ENCODE measurements at regions not wholly inside any gene's neighbourhood (a gene's known extent, or its start where the extent isn't known, plus 50 kb on each side); places are given as distances from the start of the nearest gene placed in this dataset.

DNA sequence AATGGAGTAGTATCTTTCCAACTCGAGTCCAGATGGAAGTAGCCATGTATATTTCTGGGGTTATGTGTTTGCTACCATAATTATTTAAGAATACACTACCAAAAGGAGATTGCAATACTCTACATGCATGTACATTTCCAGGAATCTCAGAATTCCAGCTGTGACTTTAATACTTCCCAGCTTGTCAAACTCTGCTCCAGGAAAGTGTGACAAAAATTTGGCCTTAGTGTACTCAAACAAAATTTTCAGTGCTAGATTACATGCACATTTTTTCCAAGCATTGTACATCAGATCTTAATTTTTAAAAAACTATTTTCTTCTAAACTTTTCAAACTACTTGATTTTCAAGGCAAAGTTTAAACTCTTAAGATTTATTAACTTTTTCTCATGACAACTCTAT is 1791.6 kb downstream of the SUCLG1 start:
- no peaks in the 10 kb centered on the region for H3K79me2 ChIP-seq (ENCODE audit: insufficient read depth, low read length)
- no peaks in the 10 kb centered on the region for H3K9me2 ChIP-seq (replicated peaks; ENCODE audit: low read depth, low read length)
- H3K9ac ChIP-seq (ENCODE audit: low read depth, low read length, poor library complexity, severe bottlenecking) = no peak overlapping the region
- no peak overlapping the region for H2AFZ ChIP-seq (ENCODE audit: low read length)
- H3K4me3 ChIP-seq (ENCODE audit: low read length, poor library complexity, severe bottlenecking) = no peak overlapping the region
- TF ChIP-seq, protein P1, sequence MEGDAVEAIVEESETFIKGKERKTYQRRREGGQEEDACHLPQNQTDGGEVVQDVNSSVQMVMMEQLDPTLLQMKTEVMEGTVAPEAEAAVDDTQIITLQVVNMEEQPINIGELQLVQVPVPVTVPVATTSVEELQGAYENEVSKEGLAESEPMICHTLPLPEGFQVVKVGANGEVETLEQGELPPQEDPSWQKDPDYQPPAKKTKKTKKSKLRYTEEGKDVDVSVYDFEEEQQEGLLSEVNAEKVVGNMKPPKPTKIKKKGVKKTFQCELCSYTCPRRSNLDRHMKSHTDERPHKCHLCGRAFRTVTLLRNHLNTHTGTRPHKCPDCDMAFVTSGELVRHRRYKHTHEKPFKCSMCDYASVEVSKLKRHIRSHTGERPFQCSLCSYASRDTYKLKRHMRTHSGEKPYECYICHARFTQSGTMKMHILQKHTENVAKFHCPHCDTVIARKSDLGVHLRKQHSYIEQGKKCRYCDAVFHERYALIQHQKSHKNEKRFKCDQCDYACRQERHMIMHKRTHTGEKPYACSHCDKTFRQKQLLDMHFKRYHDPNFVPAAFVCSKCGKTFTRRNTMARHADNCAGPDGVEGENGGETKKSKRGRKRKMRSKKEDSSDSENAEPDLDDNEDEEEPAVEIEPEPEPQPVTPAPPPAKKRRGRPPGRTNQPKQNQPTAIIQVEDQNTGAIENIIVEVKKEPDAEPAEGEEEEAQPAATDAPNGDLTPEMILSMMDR (conservative IDR thresholded peaks at IDR 0.05; ENCODE audit: low read length) = no peak
- TF ChIP-seq EZH2phosphoT487 (IDR thresholded peaks at IDR 0.05; ENCODE audit: borderline replicate concordance) = no peak
- H3K4me2 ChIP-seq (ENCODE audit: low read depth, low read length, poor library complexity, severe bottlenecking) = no peak overlapping the region
- no peaks in the 10 kb centered on the region for H4K20me1 ChIP-seq (ENCODE audit: insufficient read depth, low read length, poor library complexity, severe bottlenecking)
- no peaks in the 10 kb centered on the region for H3K9me3 ChIP-seq (ENCODE audit: insufficient read depth, low read depth, low read length)
- H3F3A ChIP-seq (ENCODE audit: low read depth) = no peaks in the 10 kb centered on the region
- no peaks in the 10 kb centered on the region for H3K27me3 ChIP-seq (ENCODE audit: insufficient read depth, low read length, poor library complexity, severe bottlenecking)
- no peaks in the 10 kb centered on the region for H3K36me3 ChIP-seq (ENCODE audit: insufficient read depth, low read length)
- peaks cover 6% of the 10 kb centered on the region for H3K4me1 ChIP-seq (ENCODE audit: insufficient read depth, low read length, poor library complexity, severe bottlenecking)

DNA sequence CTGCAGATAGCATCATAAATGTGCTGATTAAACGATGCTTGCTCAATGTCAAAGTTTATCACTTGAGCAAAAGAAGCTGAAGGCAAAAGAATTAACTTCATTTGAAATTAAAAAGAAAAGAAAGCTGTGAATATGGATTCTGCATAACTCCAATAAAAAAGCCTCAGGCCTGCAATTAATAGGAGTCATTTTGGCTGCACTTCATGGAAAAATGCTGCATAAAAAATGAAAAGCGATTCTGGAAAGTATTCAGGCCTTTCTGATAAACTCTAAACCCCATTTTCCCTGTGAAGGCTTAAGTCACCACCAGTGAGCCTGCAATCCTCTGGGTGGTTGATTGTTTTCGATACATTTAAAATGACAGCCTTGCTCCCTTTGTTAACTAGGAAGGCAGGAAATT is 1793.4 kb downstream of the SUCLG1 start:
- TF ChIP-seq, protein P1 (conservative IDR thresholded peaks at IDR 0.05; ENCODE audit: low read length) = no peak
- no peak for TF ChIP-seq EZH2phosphoT487 (IDR thresholded peaks at IDR 0.05; ENCODE audit: borderline replicate concordance)

DNA sequence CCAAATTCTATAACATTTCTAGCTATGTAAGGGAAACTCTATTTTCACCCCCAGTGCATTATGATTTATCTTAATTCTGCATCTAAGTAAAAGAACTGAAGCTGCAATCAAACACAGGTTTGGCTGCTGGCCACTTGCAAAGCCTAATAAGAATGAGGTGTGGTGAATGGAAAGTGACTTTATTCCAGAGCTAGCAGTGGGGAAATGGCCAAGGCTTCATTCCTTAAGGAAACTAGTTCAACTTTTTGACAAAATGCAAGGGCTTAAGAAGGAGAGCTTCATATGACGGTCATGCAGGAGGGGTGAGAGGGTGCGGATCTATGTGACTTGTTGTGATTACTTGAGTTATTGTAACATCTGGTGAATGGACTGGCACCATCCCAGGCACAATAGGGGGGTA is 1802.0 kb downstream of the SUCLG1 start:
- H3K9ac ChIP-seq (ENCODE audit: low read depth, low read length, poor library complexity, severe bottlenecking) = no peak overlapping the region
- H2AFZ ChIP-seq (ENCODE audit: low read length) = no peak overlapping the region
- H3K36me3 ChIP-seq (ENCODE audit: insufficient read depth, low read length) = no peaks in the 10 kb centered on the region
- no peaks in the 10 kb centered on the region for H3K27me3 ChIP-seq (ENCODE audit: insufficient read depth, low read length, poor library complexity, severe bottlenecking)
- H3K4me3 ChIP-seq (ENCODE audit: low read length, poor library complexity, severe bottlenecking) = no peak overlapping the region
- H3K79me2 ChIP-seq (ENCODE audit: insufficient read depth, low read length) = no peaks in the 10 kb centered on the region
- H3K4me1 ChIP-seq (ENCODE audit: insufficient read depth, low read length, poor library complexity, severe bottlenecking) = no peaks in the 10 kb centered on the region
- no peaks in the 10 kb centered on the region for H3K9me2 ChIP-seq (replicated peaks; ENCODE audit: low read depth, low read length)
- no peak overlapping the region for H3K4me2 ChIP-seq (ENCODE audit: low read depth, low read length, poor library complexity, severe bottlenecking)
- no peak for TF ChIP-seq EZH2phosphoT487 (IDR thresholded peaks at IDR 0.05; ENCODE audit: borderline replicate concordance)
- no peaks in the 10 kb centered on the region for H3K9me3 ChIP-seq (ENCODE audit: insufficient read depth, low read depth, low read length)
- no peaks in the 10 kb centered on the region for H4K20me1 ChIP-seq (ENCODE audit: insufficient read depth, low read length, poor library complexity, severe bottlenecking)
- no peaks in the 10 kb centered on the region for H3F3A ChIP-seq (ENCODE audit: low read depth)

More for the DNA sequence above, 1793.4 kb downstream of the SUCLG1 start:
- no peaks in the 10 kb centered on the region for H3K9me2 ChIP-seq (replicated peaks; ENCODE audit: low read depth, low read length)
- no peaks in the 10 kb centered on the region for H3F3A ChIP-seq (ENCODE audit: low read depth)
- H3K9ac ChIP-seq (ENCODE audit: low read depth, low read length, poor library complexity, severe bottlenecking) = no peak overlapping the region
- no peaks in the 10 kb centered on the region for H3K79me2 ChIP-seq (ENCODE audit: insufficient read depth, low read length)
- no peak overlapping the region for H2AFZ ChIP-seq (ENCODE audit: low read length)
- no peaks in the 10 kb centered on the region for H3K27me3 ChIP-seq (ENCODE audit: insufficient read depth, low read length, poor library complexity, severe bottlenecking)
- peaks cover 6% of the 10 kb centered on the region for H3K4me1 ChIP-seq (ENCODE audit: insufficient read depth, low read length, poor library complexity, severe bottlenecking)
- no peak overlapping the region for H3K4me2 ChIP-seq (ENCODE audit: low read depth, low read length, poor library complexity, severe bottlenecking)
- no peaks in the 10 kb centered on the region for H3K36me3 ChIP-seq (ENCODE audit: insufficient read depth, low read length)
- no peaks in the 10 kb centered on the region for H4K20me1 ChIP-seq (ENCODE audit: insufficient read depth, low read length, poor library complexity, severe bottlenecking)
- no peaks in the 10 kb centered on the region for H3K9me3 ChIP-seq (ENCODE audit: insufficient read depth, low read depth, low read length)
- no peak overlapping the region for H3K4me3 ChIP-seq (ENCODE audit: low read length, poor library complexity, severe bottlenecking)

DNA sequence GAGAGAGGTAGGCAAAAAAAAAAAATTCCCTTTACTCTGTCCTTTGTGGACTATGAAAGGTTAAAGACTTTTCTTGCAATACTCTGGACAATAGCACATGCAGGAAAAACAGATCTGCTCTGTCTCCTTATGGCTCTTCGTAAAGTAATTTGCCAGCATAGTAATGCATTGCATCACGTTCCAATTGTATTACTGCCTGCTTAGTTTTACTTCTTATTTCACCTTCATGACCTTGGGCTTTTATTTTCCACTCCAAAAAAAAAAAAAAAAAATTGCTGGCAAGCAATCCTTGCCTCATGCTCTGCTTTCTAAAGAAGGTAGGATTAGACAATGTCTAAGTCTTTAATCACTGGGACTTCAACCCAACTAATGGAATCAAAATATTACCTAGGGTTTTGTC is 1802.7 kb downstream of the SUCLG1 start:
- Histone ChIP-seq H3K79me2 (ENCODE audit: insufficient read depth, low read length) (no peaks in the 10 kb centered on the region), H3K9ac (ENCODE audit: low read depth, low read length, poor library complexity, severe bottlenecking) (no peak overlapping the region), H3K9me3 (ENCODE audit: insufficient read depth, low read depth, low read length) (no peaks in the 10 kb centered on the region), H3K9me2 (replicated peaks; ENCODE audit: low read depth, low read length) (no peaks in the 10 kb centered on the region), H2AFZ (ENCODE audit: low read length) (no peak overlapping the region), H3K36me3 (ENCODE audit: insufficient read depth, low read length) (no peaks in the 10 kb centered on the region), H3F3A (ENCODE audit: low read depth) (no peaks in the 10 kb centered on the region), H3K27me3 (ENCODE audit: insufficient read depth, low read length, poor library complexity, severe bottlenecking) (no peaks in the 10 kb centered on the region), H3K4me1 (ENCODE audit: insufficient read depth, low read length, poor library complexity, severe bottlenecking) (no peaks in the 10 kb centered on the region), H3K4me2 (ENCODE audit: low read depth, low read length, poor library complexity, severe bottlenecking) (no peak overlapping the region), H4K20me1 (ENCODE audit: insufficient read depth, low read length, poor library complexity, severe bottlenecking) (no peaks in the 10 kb centered on the region), H3K4me3 (ENCODE audit: low read length, poor library complexity, severe bottlenecking) (no peak overlapping the region)
- TF ChIP-seq EZH2phosphoT487 (IDR thresholded peaks at IDR 0.05; ENCODE audit: borderline replicate concordance) = no peak
- TF ChIP-seq, protein P1 (conservative IDR thresholded peaks at IDR 0.05; ENCODE audit: low read length) = no peak

Data from Loucy (cell line).